ENCODE measurements at regions not wholly inside any gene's neighbourhood (a gene's known extent, or its start where the extent isn't known, plus 50 kb on each side); places are given as distances from the start of the nearest gene placed in this dataset.

DNA sequence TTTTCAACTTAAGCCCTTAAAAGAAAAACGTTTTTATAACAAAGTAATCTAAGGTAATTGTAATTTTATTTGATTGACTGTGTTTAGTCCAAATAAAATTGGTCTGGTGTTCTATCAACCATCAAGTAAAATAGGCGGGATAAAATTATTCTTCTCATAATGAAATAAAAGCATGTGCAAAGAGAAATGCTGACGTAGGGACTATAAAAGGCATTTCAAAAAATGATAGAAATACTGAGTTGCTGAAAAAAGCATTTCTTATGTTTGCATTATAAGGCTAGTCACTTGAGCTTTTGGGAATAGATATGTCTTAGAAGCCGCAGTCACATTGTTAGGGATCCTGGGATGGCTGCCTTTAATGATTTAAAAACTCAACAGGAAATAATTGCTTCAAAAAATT, 608.0 kb upstream of the JAG1 start:
- no peak for DNase-seq (ENCODE audit: low spot score)

DNA sequence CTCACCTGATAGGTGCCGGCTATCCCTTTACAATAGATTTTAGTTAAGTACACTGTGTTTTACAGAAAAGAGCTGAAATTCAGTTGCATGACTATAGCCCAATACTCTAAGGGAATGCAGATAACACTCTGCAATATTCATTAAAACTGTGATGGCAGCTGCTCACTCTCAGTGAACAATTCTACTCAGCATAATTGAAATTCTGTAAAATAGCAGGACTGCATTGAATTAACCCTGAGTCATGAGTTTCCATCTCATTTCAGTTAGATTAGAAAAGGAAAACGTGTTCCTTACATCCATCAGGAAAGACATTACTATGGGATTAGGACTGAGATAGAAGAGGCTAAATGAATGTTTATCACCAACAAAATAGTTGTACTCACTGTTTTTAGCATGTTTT, 613.3 kb upstream of the JAG1 start:
- no peak for DNase-seq (ENCODE audit: low spot score)

DNA sequence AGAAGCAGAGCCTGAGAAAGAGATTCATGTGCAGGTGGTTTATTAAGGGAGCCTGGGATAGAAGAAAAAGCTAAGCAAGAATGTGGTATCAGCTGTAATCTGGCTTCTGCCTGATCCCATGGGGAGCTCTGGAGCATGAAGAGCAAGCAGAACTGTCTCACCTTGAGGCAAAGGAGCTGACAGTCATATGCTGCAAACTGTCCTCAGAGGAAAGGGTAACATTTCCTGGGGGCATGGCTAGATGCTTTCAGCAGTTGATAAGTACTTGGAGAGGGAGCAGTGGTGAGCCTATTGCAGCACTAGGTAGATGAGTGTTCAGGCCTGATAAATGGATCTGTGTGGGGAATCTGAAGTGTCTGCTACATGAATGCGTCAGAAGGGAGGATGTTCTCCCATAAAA, 621.5 kb upstream of the BTBD3 start:
- no peak for DNase-seq (ENCODE audit: low spot score)

DNA sequence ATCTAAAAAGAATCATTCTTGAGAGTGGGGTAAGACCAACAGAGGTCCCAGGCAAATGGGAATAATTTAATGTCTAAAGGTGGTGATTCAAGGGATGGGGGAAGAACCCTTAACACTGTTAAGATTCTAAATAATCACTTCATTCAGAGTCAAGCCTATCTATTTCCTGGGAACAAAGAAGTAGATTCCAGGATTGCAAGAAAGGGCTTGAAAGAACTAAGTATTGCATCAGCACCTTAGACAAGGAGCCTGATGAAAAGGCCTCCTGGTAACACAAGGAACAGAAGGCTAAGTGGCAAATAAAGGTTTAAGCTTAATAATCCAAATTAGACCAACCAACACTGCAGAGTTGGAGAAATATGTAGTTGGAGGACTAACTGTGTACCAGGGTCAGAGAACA, 620.7 kb upstream of the BTBD3 start:
- DNase-seq (ENCODE audit: low spot score): no peak

DNA sequence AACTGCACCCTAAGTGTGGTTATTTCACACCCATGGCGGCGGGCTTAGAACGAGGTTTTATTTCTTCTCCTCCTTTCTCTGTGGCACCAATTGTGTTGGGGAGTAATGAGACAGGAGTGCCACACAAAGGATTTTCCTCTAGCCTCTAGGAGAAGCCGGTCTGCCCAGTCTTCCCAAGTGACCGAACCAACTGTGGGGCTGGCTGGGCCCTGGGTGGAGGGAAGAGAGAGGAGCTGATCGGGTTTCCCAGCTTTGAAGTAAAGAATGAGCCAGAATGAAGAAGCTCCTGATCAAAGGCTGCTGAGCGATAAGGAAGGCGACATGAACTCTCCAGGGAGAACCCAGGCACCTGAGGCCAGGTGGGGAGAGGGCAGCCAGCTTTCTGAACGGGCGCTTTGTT, 616.0 kb upstream of the BTBD3 start:
- no peak for DNase-seq (ENCODE audit: low spot score)

DNA sequence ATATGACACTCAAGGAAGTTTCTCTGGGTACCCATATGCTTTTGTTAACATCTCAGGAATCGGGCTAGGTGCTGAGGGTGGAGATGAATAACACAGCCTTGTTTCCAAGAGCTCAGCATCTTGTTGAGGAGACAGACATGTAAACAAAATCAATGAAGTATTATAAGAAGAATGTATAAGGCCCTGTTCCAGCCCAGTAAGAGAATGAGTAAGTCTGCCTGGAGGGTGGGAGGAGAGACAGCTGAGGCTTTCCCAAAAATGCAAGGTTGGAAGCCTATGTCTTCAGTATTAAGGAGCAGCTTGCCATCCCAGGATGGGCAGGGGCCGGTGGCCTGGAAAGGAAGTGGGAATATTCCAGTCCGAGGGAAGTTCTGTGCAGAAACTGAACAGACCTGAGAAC, 615.3 kb upstream of the BTBD3 start:
- no peak for DNase-seq (ENCODE audit: low spot score)

DNA sequence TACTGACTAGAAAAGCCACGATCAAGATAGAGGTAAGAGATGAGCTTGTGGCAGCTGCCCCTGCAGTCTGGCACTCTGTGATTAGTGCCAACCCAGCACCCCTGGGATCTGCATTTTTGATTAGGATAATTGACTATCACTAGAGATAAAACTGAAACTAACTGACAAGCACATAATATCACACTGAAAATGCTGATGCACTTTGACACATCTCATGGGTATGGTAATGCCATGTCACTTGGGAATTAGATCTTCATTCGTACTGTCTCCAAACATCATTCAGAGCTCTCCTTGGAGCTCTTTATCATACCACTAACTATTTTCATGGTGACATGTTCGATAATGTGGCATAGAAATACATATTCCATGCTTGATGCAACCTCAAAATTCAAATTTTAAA, 612.9 kb upstream of the BTBD3 start:
- no peak for DNase-seq (ENCODE audit: low spot score)

DNA sequence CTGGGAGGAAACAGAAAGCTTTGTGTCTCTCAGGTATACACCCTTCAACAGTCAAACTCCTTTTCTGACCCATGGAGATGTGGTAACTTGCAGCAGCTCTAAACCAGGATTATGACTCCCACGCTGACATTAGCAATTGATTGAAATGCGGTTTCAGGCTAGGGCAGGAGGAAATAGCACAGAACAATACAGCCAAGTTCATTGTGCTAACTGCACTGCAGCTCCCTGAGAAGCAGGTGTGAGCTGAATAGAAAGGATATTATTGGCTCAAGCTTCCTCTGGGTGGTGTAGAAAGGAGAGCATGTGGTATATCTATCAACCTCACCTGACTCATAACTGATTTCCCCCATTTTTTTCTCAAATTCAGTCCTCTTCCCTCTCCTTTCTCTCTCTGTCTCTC, 612.3 kb upstream of the BTBD3 start:
- no peak for DNase-seq (ENCODE audit: low spot score)

DNA sequence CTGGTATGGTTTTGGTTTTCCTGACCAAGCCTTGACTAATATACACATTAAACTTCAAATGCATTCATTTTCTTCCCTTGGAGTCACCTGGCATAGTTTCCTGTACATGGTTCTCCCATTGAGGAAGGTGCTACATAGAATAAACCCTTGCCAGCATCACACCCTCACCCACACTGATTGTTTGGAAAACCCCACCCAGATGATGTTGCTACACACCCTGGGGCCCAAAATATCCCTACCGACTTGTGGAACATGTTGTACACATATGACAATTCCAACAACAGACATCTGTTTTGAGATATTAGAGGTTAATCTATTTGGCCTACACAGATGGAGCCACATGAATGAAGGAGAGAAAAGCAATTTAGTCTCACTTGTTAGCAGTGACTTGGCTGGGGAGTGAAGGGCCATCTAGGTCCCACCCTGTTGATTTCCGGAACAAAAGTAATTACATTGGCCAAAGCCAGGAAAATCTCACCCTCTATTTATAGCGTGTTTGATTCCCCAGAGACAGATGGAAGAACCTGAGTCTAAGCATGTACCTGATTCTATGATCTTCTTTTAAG, 606.0 kb upstream of the BTBD3 start:
- no peak for DNase-seq (ENCODE audit: low spot score)

DNA sequence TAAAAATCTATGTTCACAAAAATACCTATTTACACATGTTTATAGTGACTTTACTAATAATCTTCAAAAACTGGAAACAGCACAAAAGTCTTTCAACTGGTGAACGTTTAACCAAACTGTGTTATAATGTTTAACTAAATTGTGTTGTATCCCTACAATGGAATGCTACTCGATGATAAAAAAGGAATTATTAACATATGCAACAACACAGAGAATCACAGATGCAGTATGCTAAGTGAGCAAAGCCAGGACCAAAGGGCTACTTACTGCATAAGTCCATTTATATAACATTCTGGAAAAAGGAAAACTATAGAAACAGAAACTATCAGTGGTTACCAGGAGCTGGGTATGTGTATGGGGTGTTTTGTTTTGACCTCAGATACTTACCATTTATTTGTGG, 602.2 kb upstream of the BTBD3 start:
- DNase-seq (ENCODE audit: low spot score): no peak

DNA sequence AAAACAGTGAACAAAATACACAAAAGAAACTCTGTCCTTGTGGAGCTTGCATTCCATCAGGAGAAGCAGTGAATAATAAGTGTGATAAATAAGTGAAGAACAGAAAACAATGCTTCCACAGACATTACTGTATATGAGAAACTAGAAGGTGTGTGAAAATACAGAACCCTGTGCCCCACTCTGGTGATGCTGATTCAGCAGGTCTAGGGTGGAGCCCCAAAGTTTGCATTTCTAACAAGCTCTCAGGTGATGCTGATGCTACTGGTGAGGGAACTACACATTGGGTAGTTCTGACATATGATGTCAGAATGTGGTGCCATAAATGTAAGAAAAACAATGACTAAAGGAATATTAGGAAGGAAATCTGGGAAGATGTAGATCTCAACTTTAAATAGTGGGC, 601.4 kb upstream of the BTBD3 start:
- DNase-seq (ENCODE audit: low spot score): no peak

DNA sequence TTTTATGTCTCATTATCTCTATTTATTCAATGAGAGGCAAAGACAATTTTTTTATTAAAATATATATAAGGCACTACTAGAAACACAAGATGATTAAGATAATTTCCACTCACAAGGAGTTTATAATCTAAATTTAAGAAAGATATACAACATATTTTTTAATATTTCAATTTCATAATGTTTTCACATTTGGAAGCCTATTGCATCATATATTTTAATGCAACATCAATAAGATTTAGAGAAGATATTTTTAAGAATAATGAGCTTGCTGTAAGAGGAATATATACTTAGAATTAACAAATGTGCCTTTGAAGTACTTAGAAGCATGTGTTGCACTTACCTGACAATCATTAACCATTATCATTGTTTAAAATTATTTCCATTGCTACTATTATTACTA, 597.7 kb upstream of the BTBD3 start:
- DNase-seq (ENCODE audit: low spot score): no peak

DNA sequence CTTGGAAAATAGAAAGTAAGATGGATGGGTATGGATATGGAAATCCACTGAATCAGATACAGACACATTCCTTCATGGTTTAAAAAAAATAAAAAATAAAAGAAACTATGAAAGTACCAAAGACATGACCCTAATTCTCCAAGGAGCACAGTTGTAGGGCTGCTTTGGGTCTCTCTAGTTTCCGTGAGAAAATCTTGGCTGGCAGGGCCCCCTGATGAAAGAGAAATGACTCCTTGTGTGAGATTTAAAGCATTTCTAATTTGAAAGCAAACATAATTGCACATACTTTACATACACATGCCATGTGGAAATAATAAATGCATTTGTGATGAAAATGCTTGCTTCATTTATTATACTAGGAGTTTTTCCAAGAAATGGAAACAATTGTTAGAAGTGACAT, 593.9 kb upstream of the BTBD3 start:
- DNase-seq (ENCODE audit: low spot score): no peak

DNA sequence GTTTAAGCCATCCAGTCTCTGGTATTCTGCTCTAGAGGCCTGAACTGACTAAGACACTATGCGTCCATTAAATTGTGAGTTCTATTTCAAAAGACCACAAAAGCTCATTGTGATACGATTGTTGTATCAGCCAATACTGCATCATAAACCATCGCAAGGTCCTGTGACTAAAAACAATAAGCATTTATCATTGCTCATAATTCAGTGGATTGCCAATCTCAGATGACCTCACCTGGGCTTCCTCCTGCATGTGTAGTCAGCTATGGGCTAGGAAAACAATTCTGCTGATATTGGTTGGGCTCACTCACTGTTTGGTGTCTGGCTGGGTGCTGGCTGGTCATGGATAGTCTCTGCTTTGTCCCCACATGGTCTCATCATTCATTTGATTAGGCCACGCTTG, 592.7 kb upstream of the BTBD3 start:
- DNase-seq (ENCODE audit: low spot score): no peak

DNA sequence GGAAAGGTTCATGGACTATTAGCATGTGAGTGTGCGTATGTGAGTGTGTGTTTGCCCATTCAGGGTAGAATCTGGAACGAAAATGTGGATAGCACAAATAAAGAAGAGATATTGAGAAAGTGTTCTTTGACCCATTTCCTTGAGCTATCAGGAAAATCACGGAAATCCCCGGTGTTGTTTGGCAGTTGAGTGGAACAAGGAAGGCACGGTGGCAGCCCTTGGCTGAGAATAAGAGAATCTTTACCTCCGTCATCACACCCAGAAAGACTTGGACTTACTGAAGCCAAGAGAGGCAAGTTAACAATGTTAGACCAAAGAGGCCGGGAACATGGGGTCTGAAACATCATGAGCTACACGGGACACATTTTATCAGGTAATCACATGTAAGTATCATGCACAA, 588.9 kb upstream of the BTBD3 start:
- DNase-seq (ENCODE audit: low spot score): no peak

DNA sequence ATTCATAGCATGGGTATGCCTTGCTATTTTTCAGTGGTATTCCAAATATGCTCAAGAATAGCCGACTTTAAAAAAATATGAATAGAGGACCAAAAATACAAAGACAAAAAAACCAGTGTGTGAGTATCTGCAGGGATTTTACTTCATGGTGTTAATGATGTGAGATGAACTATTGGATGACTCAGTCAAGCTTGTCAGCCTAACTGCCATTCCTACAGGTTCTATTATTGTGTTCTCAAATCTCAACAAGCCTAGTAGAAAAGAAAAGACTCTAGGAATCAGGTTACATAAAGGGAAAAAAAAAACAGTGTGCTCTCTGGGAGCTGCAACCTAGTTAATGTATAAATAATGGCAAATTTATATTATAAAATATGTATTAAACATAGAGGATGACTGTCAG, 588.4 kb upstream of the BTBD3 start:
- DNase-seq (ENCODE audit: low spot score): peak; percentile 27

DNA sequence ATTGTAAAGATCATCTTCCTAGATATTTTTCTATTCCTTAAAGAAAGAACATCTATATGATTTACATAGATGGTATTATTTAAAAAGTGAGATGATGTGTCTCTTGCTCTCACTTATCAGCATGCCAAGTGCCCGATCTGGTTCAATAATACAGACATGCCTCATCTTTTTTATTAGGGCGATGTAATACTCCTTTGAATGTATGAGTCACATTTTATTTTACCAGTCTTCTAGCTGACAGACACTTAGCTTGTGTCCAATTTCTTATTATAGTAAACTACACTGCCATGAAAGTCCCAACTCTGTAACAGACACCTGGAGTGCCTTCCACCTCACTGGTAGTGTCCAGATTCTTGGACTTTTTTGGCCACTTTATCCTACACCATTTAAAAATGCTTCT, 586.6 kb upstream of the BTBD3 start:
- no peak for DNase-seq (ENCODE audit: low spot score)

DNA sequence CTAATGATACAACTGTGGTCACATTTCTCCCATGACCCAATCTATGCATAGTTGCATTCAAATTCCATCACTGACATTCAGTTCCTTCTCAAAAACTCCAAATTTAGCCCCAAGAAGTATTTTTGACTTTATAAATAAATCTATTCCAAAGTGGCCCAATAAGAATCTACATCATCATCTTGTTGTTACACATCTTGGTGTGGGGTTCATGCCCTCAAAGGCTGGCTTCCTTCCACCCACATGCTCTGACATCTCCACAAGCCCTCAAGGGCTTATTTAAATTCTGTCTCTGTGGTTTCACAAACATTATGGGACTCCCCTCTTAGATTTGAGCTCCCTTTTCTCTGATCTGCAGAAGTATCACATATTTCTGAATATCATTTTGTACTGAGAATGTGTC, 585.3 kb upstream of the BTBD3 start:
- DNase-seq (ENCODE audit: low spot score): no peak

DNA sequence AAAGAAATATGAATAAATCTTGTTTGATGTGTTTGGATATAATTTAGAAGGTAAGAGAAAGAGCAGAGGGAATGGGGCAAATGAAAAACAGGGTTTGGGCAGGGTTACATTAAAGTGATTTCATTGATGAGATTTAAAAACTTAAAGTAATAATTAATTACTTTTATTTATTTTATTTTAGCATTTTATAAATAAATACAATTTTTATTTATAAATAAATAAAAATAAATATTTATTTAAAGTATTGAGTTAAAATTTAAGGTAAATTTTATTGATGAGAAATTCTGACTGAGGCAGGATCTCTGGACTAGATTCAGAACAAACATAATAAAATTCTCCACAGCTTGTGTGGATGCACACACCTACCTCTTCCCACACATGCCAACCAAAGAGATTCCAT, 584.1 kb upstream of the BTBD3 start:
- no peak for DNase-seq (ENCODE audit: low spot score)

DNA sequence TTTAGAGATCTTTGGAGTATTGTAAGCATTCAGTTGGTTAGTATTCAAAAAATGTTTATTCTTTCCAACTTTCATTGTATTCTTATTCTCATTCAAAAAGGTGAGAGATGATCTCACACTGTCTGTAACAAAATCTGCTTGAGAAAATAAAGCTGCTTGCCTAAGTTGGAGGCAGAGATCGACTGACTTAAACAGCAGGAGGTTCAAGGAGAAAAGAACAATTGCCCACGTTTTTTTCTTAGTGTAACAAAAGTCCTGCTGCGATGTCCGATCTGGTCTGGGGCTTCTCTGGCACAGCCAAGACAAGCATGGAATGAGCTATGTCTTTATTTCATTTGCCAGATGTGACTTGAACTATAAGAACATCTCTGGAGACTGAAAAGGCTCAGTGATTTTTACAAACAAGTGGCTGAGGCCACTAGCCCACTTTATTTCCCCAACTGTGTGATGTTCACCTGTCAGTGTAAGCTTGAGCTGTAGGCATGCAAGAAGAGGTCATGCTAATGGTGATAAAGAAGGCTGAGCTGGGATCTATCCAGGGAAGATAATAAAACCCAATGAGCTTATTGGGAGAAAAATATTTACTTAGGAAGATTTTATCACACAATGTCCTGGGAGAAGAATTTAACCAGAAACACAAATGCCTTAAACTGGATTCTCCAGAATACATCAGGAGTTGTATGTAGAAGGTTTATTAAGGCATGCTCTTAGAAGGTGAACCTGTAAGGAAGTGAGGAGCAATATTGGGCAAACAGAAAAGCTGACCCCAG, 580.1 kb upstream of the BTBD3 start:
- DNase-seq (ENCODE audit: low spot score): no peak

DNA sequence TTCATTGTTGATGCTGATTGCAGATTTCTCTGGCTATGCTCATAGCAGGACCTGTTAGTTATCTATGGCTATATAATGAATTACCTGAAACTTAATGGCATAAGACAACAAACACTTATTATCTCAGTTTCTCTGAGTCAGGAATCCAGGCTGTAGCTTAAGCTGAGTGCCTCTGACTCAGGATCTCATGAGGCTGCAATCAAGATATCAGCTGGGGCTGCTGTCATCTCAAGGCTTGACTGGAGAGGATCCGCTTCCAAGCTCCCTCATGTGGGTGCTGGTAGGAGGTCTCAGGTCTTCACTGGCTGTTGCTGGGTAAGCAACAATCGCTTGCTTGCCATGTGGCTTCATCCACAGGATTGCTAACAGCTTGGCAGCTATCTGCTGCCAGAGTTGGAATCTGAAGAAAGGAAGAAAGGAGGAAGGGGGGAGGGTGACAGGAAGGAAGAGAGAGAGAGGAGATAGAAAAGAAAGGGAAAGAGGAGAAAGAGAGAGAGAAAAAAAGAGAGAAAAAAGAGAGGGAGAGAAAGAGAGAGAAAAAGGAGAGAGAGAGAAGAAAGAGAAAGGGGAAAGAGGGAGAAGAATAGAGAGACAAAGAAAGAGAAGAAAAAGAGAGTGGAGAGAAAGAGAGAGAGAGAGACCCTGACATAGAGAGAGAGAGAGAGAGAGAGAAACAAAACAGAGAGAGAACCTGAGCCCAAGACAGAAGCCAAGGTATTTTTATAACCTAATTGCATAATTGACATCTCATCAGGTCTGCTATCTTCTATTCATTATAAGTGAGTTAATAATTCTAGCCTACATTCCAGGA, 579.0 kb upstream of the BTBD3 start:
- no peak for DNase-seq (ENCODE audit: low spot score)

DNA sequence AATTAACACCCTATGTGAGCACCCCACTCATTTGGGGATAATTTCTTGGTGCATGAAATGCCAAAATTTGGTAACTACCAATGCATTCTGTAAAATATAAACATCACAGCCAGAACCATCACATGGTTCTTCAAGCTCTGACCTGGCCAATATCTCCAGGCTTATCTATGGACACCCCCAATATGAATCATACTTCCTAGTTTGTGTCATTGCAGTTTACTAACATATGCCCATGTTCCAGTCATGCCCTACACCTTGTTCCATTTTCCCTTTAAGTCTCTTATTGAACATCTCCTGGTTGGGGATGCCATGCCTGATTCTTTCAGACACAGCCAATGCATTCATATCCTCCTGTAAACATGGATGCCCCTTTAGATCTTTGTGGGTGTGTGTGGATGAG, 572.8 kb upstream of the BTBD3 start:
- no peak for DNase-seq (ENCODE audit: low spot score)

DNA sequence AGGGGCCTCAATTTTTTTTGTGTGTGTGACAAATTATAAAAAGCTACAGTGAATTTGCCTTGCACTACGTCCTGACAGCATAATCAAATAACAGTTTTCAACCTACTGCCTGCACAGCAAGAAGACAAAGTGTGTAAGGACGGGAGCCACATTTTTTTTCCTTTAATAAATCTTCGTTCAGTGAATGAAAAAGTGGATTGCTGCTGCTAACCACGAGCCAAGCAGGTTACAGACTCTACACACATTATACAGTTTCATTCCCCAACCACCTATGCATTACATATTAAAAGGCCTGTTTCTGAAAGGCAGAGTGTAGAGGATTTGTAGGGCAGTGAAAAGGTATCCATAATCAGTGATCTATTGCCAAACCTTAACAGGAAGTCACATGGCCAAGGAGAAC, 570.0 kb upstream of the BTBD3 start:
- DNase-seq (ENCODE audit: low spot score): no peak

Measured in putamen (tissue), 1 donor.